KBM-7 (cell line): ENCODE measurements at regions not wholly inside any gene's neighbourhood (a gene's known extent, or its start where the extent isn't known, plus 50 kb on each side); places are given as distances from the start of the nearest gene placed in this dataset.
A peak's percentile ranks its signal among the peaks of the same experiment; 100 is the strongest.

Experiments
- DNase-seq: peaks from one replicate; pipeline ENCODE4 v3.0.0-alpha.2; 2015
- in situ Hi-C: fragments of 300-500 bp; cut with MboI; formaldehyde crosslinking; loops from 2 replicates; pipeline ENCODE4 v1.14.3; 2020; ENCODE audit warnings: low sequenced_read_pairs, low pct_unique_long_range_greater_than_20kb, mixed read lengths

GRCh38 chr12:77644915-77645605 is 185.6 kb upstream of the NAV3 start:
- DNase-seq: no peak
- in situ Hi-C loops: no loop called here

- in situ Hi-C loops: no loop called here
- DNase-seq: no peak
Measured at GRCh38 chr12:77642246-77642645, 188.4 kb upstream of the NAV3 start.

- no peak for DNase-seq
- in situ Hi-C loops: no loop called here
Measured at GRCh38 chr12:77640356-77640755, 190.3 kb upstream of the NAV3 start.

- in situ Hi-C loops: no loop called here
- DNase-seq: no peak
Measured at GRCh38 chr12:77630790-77631445, 199.8 kb upstream of the NAV3 start.

GRCh38 chr12:77630344-77630743 is 200.3 kb upstream of the NAV3 start:
- in situ Hi-C loops: no loop called here
- no peak for DNase-seq

GRCh38 chr12:77629141-77629540 is 201.6 kb upstream of the NAV3 start:
- DNase-seq: no peak
- in situ Hi-C loops: no loop called here

GRCh38 chr12:77625441-77625840 is 205.3 kb upstream of the NAV3 start:
- DNase-seq: no peak
- in situ Hi-C loops: no loop called here

- no peak for DNase-seq
- in situ Hi-C loops: no loop called here
Measured at GRCh38 chr12:77619425-77619824, 211.3 kb upstream of the NAV3 start.

GRCh38 chr12:77617818-77618217 is 212.9 kb upstream of the NAV3 start:
- in situ Hi-C loops: no loop called here
- DNase-seq: no peak

GRCh38 chr12:77615332-77615731 is 215.4 kb upstream of the NAV3 start:
- in situ Hi-C loops: no loop called here

GRCh38 chr12:77613411-77613810 is 217.3 kb upstream of the NAV3 start:
- in situ Hi-C loops: no loop called here
- no peak for DNase-seq

More at GRCh38 chr12:77615332-77615731, 215.4 kb upstream of the NAV3 start:
- DNase-seq: peak; percentile 15

GRCh38 chr12:77610446-77610845 is 220.2 kb upstream of the NAV3 start:
- DNase-seq: no peak
- in situ Hi-C loops: no loop called here

GRCh38 chr12:77609016-77609415 is 221.7 kb upstream of the NAV3 start:
- in situ Hi-C loops: no loop called here

GRCh38 chr12:77608271-77608824 is 222.3 kb upstream of the NAV3 start:
- DNase-seq: no peak
- in situ Hi-C loops: no loop called here

More at GRCh38 chr12:77609016-77609415, 221.7 kb upstream of the NAV3 start:
- DNase-seq: no peak

GRCh38 chr12:77606348-77606747 is 224.3 kb upstream of the NAV3 start:
- in situ Hi-C loops: no loop called here
- DNase-seq: no peak

GRCh38 chr12:77603946-77604345 is 226.7 kb upstream of the NAV3 start:
- in situ Hi-C loops: no loop called here
- DNase-seq: no peak

GRCh38 chr12:77601069-77601468 is 229.6 kb upstream of the NAV3 start:
- in situ Hi-C loops: no loop called here
- DNase-seq: no peak

- DNase-seq: no peak
- in situ Hi-C loops: no loop called here
Measured at GRCh38 chr12:77600468-77600843, 230.2 kb upstream of the NAV3 start.

- in situ Hi-C loops: no loop called here
- no peak for DNase-seq
Measured at GRCh38 chr12:77599782-77600467, 230.8 kb upstream of the NAV3 start.

- DNase-seq: no peak
- in situ Hi-C loops: no loop called here
Measured at GRCh38 chr12:77594366-77594765, 236.3 kb upstream of the NAV3 start.
